GM13977 (cell line): ENCODE measurements at regions not wholly inside any gene's neighbourhood (a gene's known extent, or its start where the extent isn't known, plus 50 kb on each side); places are given as distances from the start of the nearest gene placed in this dataset.

Source experiments
- DNase-seq: peaks from one replicate; pipeline ENCODE4 v3.0.0; 2012; ENCODE audit warnings: low spot score
- in situ Hi-C: fragments of 300-500 bp; cut with MboI; formaldehyde crosslinking; loops from one replicate; pipeline ENCODE4 v1.12.0; 2022; ENCODE audit warnings: low sequenced_read_pairs, low pct_unique_long_range_greater_than_20kb, mixed read lengths, inconsistent platforms; ENCODE audit not compliant: unreplicated experiment
- TF ChIP-seq, protein P1 (sequence below): IDR thresholded peaks from 2 replicates; pipeline ENCODE4 v1.5.1; 2012; ENCODE audit warnings: mild to moderate bottlenecking, control low read depth; ENCODE audit not compliant: insufficient read depth; ENCODE audit errors: extremely low read depth, missing control alignments

GRCh38 chr15:77709135-77709886 lies 76.6 kb upstream of the LINGO1 start:
- TF ChIP-seq, protein P1, sequence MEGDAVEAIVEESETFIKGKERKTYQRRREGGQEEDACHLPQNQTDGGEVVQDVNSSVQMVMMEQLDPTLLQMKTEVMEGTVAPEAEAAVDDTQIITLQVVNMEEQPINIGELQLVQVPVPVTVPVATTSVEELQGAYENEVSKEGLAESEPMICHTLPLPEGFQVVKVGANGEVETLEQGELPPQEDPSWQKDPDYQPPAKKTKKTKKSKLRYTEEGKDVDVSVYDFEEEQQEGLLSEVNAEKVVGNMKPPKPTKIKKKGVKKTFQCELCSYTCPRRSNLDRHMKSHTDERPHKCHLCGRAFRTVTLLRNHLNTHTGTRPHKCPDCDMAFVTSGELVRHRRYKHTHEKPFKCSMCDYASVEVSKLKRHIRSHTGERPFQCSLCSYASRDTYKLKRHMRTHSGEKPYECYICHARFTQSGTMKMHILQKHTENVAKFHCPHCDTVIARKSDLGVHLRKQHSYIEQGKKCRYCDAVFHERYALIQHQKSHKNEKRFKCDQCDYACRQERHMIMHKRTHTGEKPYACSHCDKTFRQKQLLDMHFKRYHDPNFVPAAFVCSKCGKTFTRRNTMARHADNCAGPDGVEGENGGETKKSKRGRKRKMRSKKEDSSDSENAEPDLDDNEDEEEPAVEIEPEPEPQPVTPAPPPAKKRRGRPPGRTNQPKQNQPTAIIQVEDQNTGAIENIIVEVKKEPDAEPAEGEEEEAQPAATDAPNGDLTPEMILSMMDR: no peak
- no peak for DNase-seq
- in situ Hi-C loops: no loop called here

DNA sequence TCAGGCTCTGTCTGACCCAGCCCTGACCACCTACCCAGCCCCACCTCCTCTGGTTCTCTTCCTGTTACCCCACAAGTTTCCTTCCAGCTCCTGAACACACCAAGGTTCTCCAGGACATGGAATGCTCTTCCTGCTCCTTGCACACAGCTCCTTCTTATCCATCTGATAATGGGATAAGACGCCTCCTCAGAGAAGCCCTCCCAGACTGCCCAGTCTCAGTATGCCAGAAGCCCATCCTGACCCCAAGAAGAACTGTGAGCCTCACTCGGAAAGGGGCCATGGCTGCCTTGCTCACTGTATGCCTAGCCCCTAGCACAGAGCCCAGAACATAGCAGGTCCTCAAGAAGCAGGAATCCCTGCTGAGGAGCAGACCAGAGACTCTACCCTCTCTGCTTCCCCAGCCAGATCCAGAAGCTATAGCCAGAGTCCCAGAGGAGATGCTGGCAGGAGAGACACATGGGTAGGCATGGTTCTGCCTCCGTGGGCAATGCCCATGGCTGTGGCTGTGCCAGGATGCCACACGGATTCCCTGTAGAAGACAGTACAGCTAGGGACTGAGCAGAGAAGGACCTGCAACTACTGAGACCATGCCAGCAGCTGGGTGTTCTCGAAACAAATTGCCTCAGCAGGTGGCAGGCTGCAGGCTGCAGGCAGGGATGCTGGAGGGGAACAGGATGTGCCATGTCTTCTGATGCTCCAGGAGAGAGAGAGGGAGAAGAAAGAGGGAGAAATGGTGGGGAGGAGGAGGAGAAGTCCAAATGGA lies 74.0 kb upstream of the LINGO1 start:
- DNase-seq: no peak
- TF ChIP-seq, protein P1: no peak
- in situ Hi-C loops: no loop called here

- peak; percentile 67 for DNase-seq
- TF ChIP-seq, protein P1: no peak
- in situ Hi-C loops: no loop called here
Measured at GRCh38 chr15:77702211-77702957, 69.7 kb upstream of the LINGO1 start.

DNA sequence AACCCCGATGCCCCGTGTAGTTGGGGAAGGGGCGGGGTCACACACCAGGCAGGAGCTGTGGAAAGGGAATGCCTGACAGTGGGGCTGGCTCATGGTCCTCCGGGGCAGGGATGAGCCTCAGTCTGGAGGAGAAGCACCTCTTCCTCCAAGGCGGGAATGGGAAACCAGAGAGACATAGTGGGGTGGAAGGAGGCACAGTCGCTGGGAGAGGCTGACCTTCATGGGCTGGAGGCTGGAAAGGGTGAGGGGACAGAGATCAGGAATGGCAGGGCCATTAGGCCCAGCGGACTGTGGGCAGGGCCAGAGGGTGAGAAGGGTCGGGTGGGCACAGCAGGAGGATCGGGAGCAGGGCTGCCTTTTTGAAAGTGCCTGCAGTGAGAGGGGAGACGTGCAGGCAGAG lies 65.8 kb upstream of the LINGO1 start:
- in situ Hi-C loops: no loop called here
- TF ChIP-seq, protein P1: no peak
- no peak for DNase-seq

- no peak for DNase-seq
- TF ChIP-seq, protein P1: no peak
- in situ Hi-C loops: no loop called here
Measured at GRCh38 chr15:77697893-77698292, 65.2 kb upstream of the LINGO1 start.

DNA sequence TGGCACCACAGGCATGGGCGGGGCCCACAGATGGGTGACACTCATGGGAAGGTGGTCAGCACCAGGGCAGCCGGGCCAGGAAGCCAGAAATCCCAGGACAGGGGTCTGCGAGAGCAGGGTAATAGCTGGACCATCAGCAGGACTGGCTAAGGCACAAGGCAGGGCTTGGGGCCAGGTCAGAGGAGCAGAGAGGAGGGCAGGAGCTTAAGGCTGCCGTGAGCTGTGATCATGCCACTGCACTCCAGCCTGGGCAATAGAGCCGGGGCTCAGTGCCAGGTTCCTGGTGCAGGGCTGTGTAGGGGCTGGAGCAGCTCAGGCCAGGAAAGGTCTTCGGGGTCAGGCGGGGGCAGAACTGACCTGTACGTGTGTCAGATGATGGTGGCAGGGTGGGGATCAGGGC lies 64.2 kb upstream of the LINGO1 start:
- no peak for DNase-seq
- TF ChIP-seq, protein P1: no peak
- in situ Hi-C loops: no loop called here
